NK-92 (cell line): ENCODE measurements at regions not wholly inside any gene's neighbourhood (a gene's known extent, or its start where the extent isn't known, plus 50 kb on each side); places are given as distances from the start of the nearest gene placed in this dataset.
"Not testable (repeated sequence)": the region's sequence is repeated elsewhere in the genome, so short reads cannot be mapped to it uniquely, and the experiment has no call there.

Experiments
- DNase-seq: peaks from one replicate; lab custom pipeline; 2025; ENCODE audit not compliant: unreplicated experiment; lab: John Stamatoyannopoulos, UW

GRCh38 chr10:78427497-78428031, 393.9 kb downstream of the RPS24 start:
- no peak for DNase-seq

- DNase-seq, result no peak
Measured at GRCh38 chr10:78428579-78428978, 394.9 kb downstream of the RPS24 start.

GRCh38 chr10:78429984-78430383, 396.3 kb downstream of the RPS24 start:
- DNase-seq, result no peak

- no peak for DNase-seq
Measured at GRCh38 chr10:78432583-78432982, 398.9 kb downstream of the RPS24 start.

- DNase-seq, result no peak
Measured at GRCh38 chr10:78433076-78433595, 399.5 kb downstream of the RPS24 start.

- DNase-seq, result no peak
Measured at GRCh38 chr10:78433766-78434535, 400.3 kb downstream of the RPS24 start.

- no peak for DNase-seq
Measured at GRCh38 chr10:78434886-78435285, 401.2 kb downstream of the RPS24 start.

GRCh38 chr10:78435484-78436221, 402.0 kb downstream of the RPS24 start:
- DNase-seq, result no peak

GRCh38 chr10:78436222-78436573, 402.5 kb downstream of the RPS24 start:
- DNase-seq, result no peak

- DNase-seq, result no peak
Measured at GRCh38 chr10:78436706-78437406, 403.2 kb downstream of the RPS24 start.

- DNase-seq, result no peak
Measured at GRCh38 chr10:78437407-78437768, 403.7 kb downstream of the RPS24 start.

GRCh38 chr10:78437998-78438906, 404.6 kb downstream of the RPS24 start:
- no peak for DNase-seq

GRCh38 chr10:78438907-78439809, 405.5 kb downstream of the RPS24 start:
- DNase-seq, result no peak

- DNase-seq, result no peak
Measured at GRCh38 chr10:78441010-78441409, 407.3 kb downstream of the RPS24 start.

- DNase-seq, result no peak
Measured at GRCh38 chr10:78441694-78442093, 408.0 kb downstream of the RPS24 start.

- DNase-seq, result no peak
Measured at GRCh38 chr10:78442836-78443550, 409.3 kb downstream of the RPS24 start.

GRCh38 chr10:78443900-78444571, 410.4 kb downstream of the RPS24 start:
- no peak for DNase-seq

- DNase-seq, result not testable (repeated sequence)
Measured at GRCh38 chr10:78444741-78445140, 411.1 kb downstream of the RPS24 start.
